ENCODE measurements at regions not wholly inside any gene's neighbourhood (a gene's known extent, or its start where the extent isn't known, plus 50 kb on each side); places are given as distances from the start of the nearest gene placed in this dataset.

DNA sequence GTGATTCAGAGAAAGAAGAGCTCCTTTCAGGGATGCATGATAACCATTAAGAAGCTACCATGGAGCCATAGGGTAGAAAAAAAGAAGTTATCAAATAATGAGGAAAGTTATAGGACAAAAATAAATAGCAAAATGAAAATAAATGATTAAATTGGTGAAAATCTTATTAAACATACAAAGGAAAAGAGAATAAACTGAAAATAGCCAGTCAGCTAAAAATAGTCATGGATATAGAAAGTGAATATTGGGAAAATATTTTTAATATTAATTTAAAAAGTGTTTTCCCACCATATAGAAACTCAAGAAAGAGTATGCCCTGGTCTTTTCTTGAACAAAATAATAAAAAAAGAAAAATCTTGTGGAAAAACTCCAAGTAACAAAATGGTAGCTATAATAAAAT, 209.2 kb upstream of the CDH19 start:
- no peak for TF ChIP-seq CTCF (IDR thresholded peaks at IDR 0.05; ENCODE audit: control extremely low read depth in 1 of 3, insufficient read depth in 1 of 3, low read depth in 1 of 3, low read length in 3 of 3)
- no peak for TF ChIP-seq EZH2 (IDR thresholded peaks at IDR 0.05; ENCODE audit: low read depth, low read length, severe bottlenecking)
- TF ChIP-seq EP300 (IDR thresholded peaks at IDR 0.05; ENCODE audit: borderline replicate concordance in 1 of 2, low read depth in 2 of 2, low read length in 2 of 2) = no peak
- TF ChIP-seq CEBPB (IDR thresholded peaks at IDR 0.05; ENCODE audit: low read depth, low read length) = no peak
- TF ChIP-seq PHF8 (conservative IDR thresholded peaks at IDR 0.05; ENCODE audit: low read depth, low read length) = no peak
- TF ChIP-seq, protein P1, sequence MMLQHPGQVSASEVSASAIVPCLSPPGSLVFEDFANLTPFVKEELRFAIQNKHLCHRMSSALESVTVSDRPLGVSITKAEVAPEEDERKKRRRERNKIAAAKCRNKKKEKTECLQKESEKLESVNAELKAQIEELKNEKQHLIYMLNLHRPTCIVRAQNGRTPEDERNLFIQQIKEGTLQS (IDR thresholded peaks at IDR 0.05; ENCODE audit: insufficient read depth, low read depth, low read length) = no peak
- no peak for TF ChIP-seq RAD21 (IDR thresholded peaks at IDR 0.05 in 1 of 2, conservative IDR thresholded peaks at IDR 0.05 in 1 of 2; ENCODE audit: low read depth in 2 of 2, low read length in 2 of 2)
- no peak for TF ChIP-seq SP1 (IDR thresholded peaks at IDR 0.05; ENCODE audit: low read depth, low read length)
- no peak for TF ChIP-seq POLR2AphosphoS5 (IDR thresholded peaks at IDR 0.05; ENCODE audit: low read depth, low read length)
- TF ChIP-seq NRF1 (IDR thresholded peaks at IDR 0.05; ENCODE audit: low read depth, low read length) = no peak
- no peak for TF ChIP-seq SRF (IDR thresholded peaks at IDR 0.05; ENCODE audit: low read depth, low read length)
- no peak for TF ChIP-seq CHD2 (IDR thresholded peaks at IDR 0.05; ENCODE audit: low read length)

Measured in H1 (cell line).